ENCODE measurements at regions not wholly inside any gene's neighbourhood (a gene's known extent, or its start where the extent isn't known, plus 50 kb on each side); places are given as distances from the start of the nearest gene placed in this dataset.

DNA sequence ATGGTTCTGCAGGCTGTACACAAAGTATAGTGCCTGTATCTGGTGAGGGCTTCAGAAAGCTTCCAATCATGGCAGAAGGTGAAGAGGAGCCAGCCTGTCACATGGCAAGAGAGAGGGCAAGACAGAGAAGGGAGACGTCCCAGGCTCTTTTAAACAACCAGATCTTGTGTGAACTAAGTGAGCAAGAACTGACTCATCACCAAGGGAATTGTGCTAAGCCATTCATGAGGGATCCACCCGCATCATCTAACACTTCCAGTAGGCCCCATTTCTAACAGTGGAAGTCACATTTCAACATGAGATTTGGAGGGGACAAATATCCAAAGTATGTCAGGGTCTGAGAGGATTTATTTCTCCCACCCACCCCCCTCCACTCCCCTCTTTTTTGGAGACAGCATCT lies 56.2 kb upstream of the ELAC2 start:
- no peak for TF ChIP-seq EP300 (IDR thresholded peaks at IDR 0.05)
- no peak for TF ChIP-seq POLR2A (IDR thresholded peaks at IDR 0.05)
- TF ChIP-seq CTCF (IDR thresholded peaks at IDR 0.05) = no peak
- intact Hi-C loops (cut with DNase I) = no loop called here
- no peak for DNase-seq

GRCh38 chr17:13073018-13073417 lies 55.2 kb upstream of the ELAC2 start:
- Histone ChIP-seq H3K27me3 (no peaks in the 10 kb centered on the region), H3K4me1 (ENCODE audit: insufficient read depth) (no peaks in the 10 kb centered on the region), H3K36me3 (no peaks in the 10 kb centered on the region), H3K9me3 (no peaks in the 10 kb centered on the region), H3K4me3 (no peak overlapping the region), H3K27ac (no peak overlapping the region)
- no peak for DNase-seq
- TF ChIP-seq EP300 (IDR thresholded peaks at IDR 0.05) = no peak
- TF ChIP-seq CTCF (IDR thresholded peaks at IDR 0.05) = no peak
- TF ChIP-seq POLR2A (IDR thresholded peaks at IDR 0.05) = no peak
- 66 to 70% (median 70%) methylated on average over 4 of the region's 4 CpGs for WGBS, 3 donors
- intact Hi-C loops (cut with DNase I) = no loop called here

More for the DNA sequence above, 56.2 kb upstream of the ELAC2 start:
- H3K27me3 ChIP-seq = no peaks in the 10 kb centered on the region
- no peaks in the 10 kb centered on the region for H3K4me1 ChIP-seq (ENCODE audit: insufficient read depth)
- 58 to 64% (median 62%) methylated on average over 2 of the region's 2 CpGs for WGBS, 3 donors
- no peaks in the 10 kb centered on the region for H3K9me3 ChIP-seq
- no peak overlapping the region for H3K4me3 ChIP-seq
- H3K36me3 ChIP-seq = no peaks in the 10 kb centered on the region
- H3K27ac ChIP-seq = no peak overlapping the region

- TF ChIP-seq EP300 (IDR thresholded peaks at IDR 0.05) (no peak), POLR2A (IDR thresholded peaks at IDR 0.05) (no peak), CTCF (IDR thresholded peaks at IDR 0.05) (no peak)
- Histone ChIP-seq H3K27me3 (no peaks in the 10 kb centered on the region), H3K36me3 (no peaks in the 10 kb centered on the region), H3K4me3 (no peak overlapping the region), H3K27ac (no peak overlapping the region), H3K9me3 (no peaks in the 10 kb centered on the region), H3K4me1 (ENCODE audit: insufficient read depth) (no peaks in the 10 kb centered on the region)
- 78 to 86% (median 84%) methylated on average over 2 of the region's 2 CpGs for WGBS, 3 donors
- no peak for DNase-seq
- intact Hi-C loops (cut with DNase I) = no loop called here
Measured at GRCh38 chr17:13070732-13071131, 52.9 kb upstream of the ELAC2 start.

DNA sequence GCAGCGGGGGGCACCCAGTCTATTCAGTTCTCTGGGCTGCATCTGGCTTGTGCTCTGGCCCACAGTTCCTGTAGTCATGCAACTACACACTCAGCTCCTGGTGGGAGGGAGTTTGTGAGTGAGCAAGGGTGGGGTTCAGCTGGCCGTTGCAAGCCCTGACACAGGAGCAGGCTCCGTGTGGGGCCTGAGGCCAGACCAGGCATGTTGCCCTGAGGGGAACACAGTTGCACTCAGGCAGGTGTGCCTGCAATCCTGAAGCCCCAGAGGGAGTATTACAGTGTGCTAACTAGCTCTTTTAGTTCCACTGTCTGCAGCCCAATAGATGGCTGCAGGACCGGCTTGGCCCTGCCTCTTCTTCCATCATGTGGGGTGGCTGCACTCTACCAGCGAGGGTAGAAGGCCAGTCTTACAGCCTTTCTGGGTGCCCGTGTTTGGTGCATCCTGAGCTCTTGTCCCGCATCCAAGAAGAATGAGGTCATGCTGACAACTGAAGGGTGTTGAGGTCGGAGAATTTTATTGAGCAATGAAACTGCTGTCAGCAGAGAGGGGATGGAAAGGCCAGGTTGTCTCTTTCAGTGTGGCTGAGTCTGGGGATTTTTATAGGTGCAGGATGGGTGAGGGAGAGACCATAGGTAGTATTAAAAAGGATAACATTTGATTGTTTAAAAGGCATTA lies 49.9 kb upstream of the ELAC2 start:
- Histone ChIP-seq H3K4me1 (ENCODE audit: insufficient read depth) (no peaks in the 10 kb centered on the region), H3K9me3 (no peaks in the 10 kb centered on the region), H3K27ac (no peak overlapping the region), H3K27me3 (no peaks in the 10 kb centered on the region), H3K4me3 (no peak overlapping the region), H3K36me3 (no peaks in the 10 kb centered on the region)
- no peak for DNase-seq
- intact Hi-C loops (cut with DNase I) = no loop called here
- TF ChIP-seq POLR2A (IDR thresholded peaks at IDR 0.05) (no peak), CTCF (IDR thresholded peaks at IDR 0.05) (no peak), EP300 (IDR thresholded peaks at IDR 0.05) (no peak)
- WGBS, 3 donors = 73 to 79% (median 75%) methylated on average over 8 of the region's 8 CpGs
